ENCODE measurements at regions not wholly inside any gene's neighbourhood (a gene's known extent, or its start where the extent isn't known, plus 50 kb on each side); places are given as distances from the start of the nearest gene placed in this dataset.

DNA sequence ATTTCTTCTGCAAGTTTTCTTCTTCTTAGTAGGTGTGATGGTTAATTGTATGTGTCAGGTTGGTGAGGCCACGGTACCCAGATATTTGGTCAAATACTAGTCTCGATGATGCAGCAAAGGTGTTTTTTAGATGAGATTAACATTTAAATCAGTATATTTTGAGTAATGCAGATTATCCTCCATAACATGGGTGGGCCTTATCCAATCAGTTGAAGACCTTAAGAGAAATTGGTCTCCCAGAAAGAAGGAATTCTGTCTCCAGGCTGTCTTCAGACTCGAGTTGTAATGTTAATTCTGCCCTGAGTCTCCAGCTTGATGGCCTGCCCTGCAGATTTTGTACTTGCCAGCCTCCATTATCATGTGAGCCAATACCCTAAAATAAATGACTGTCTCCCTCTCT, 122.5 kb upstream of the TSPAN5 start:
- TF ChIP-seq, protein P1, sequence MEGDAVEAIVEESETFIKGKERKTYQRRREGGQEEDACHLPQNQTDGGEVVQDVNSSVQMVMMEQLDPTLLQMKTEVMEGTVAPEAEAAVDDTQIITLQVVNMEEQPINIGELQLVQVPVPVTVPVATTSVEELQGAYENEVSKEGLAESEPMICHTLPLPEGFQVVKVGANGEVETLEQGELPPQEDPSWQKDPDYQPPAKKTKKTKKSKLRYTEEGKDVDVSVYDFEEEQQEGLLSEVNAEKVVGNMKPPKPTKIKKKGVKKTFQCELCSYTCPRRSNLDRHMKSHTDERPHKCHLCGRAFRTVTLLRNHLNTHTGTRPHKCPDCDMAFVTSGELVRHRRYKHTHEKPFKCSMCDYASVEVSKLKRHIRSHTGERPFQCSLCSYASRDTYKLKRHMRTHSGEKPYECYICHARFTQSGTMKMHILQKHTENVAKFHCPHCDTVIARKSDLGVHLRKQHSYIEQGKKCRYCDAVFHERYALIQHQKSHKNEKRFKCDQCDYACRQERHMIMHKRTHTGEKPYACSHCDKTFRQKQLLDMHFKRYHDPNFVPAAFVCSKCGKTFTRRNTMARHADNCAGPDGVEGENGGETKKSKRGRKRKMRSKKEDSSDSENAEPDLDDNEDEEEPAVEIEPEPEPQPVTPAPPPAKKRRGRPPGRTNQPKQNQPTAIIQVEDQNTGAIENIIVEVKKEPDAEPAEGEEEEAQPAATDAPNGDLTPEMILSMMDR (conservative IDR thresholded peaks at IDR 0.05 in 1 of 2, IDR thresholded peaks at IDR 0.05 in 1 of 2; ENCODE audit: extremely low read depth in 1 of 2, insufficient read depth in 1 of 2, low read depth in 1 of 2, low read length in 2 of 2) = no peak
- TF ChIP-seq EZH2 (IDR thresholded peaks at IDR 0.05; ENCODE audit: borderline replicate concordance, low read length) = no peak

All from mammary epithelial cell (primary cell).